ENCODE measurements at regions not wholly inside any gene's neighbourhood (a gene's known extent, or its start where the extent isn't known, plus 50 kb on each side); places are given as distances from the start of the nearest gene placed in this dataset.
"Not testable (repeated sequence)": the region's sequence is repeated elsewhere in the genome, so short reads cannot be mapped to it uniquely, and the experiment has no call there.

GRCh38 chr12:76292891-76293290 lies 55.3 kb downstream of the BBS10 start:
- H3K4me1 Mint-ChIP-seq (ENCODE audit: low read depth), result not testable (repeated sequence)

GRCh38 chr12:76292305-76292704 lies 55.9 kb downstream of the BBS10 start:
- peaks cover 29% of the 10 kb centered on the region for H3K27me3 Mint-ChIP-seq
- not testable (repeated sequence) for H3K9me3 Mint-ChIP-seq; H3K27ac Mint-ChIP-seq; H3K36me3 Mint-ChIP-seq (ENCODE audit: low read depth); H3K4me1 Mint-ChIP-seq (ENCODE audit: low read depth); H3K4me3 Mint-ChIP-seq

More at GRCh38 chr12:76292891-76293290, 55.3 kb downstream of the BBS10 start:
- H3K27me3 Mint-ChIP-seq, result peaks cover 29% of the 10 kb centered on the region
- not testable (repeated sequence) for H3K9me3 Mint-ChIP-seq; H3K4me3 Mint-ChIP-seq; H3K36me3 Mint-ChIP-seq (ENCODE audit: low read depth); H3K27ac Mint-ChIP-seq

- H3K27me3 Mint-ChIP-seq, result peaks cover 32% of the 10 kb centered on the region
- peaks cover 9% of the 10 kb centered on the region for H3K9me3 Mint-ChIP-seq
- no peaks in the 10 kb centered on the region for H3K36me3 Mint-ChIP-seq (ENCODE audit: low read depth)
- H3K4me3 Mint-ChIP-seq, result no peak overlapping the region
- H3K4me1 Mint-ChIP-seq (ENCODE audit: low read depth), result no peaks in the 10 kb centered on the region
- no peak overlapping the region for H3K27ac Mint-ChIP-seq
These were observed 57.0 kb downstream of the BBS10 start for GRCh38 chr12:76290963-76291859.

GRCh38 chr12:76288218-76288617 lies 60.0 kb downstream of the BBS10 start:
- no peak overlapping the region for H3K27ac Mint-ChIP-seq
- no peaks in the 10 kb centered on the region for H3K4me1 Mint-ChIP-seq (ENCODE audit: low read depth)
- no peaks in the 10 kb centered on the region for H3K36me3 Mint-ChIP-seq (ENCODE audit: low read depth)
- no peak overlapping the region for H3K4me3 Mint-ChIP-seq
- peaks cover 32% of the 10 kb centered on the region for H3K27me3 Mint-ChIP-seq
- peaks cover 8% of the 10 kb centered on the region for H3K9me3 Mint-ChIP-seq

- Mint-ChIP-seq H3K36me3 (ENCODE audit: low read depth) (no peaks in the 10 kb centered on the region), H3K4me1 (ENCODE audit: low read depth) (no peaks in the 10 kb centered on the region), H3K4me3 (no peak overlapping the region), H3K27me3 (peaks cover 23% of the 10 kb centered on the region), H3K9me3 (no peaks in the 10 kb centered on the region), H3K27ac (no peak overlapping the region)
These were observed 63.1 kb downstream of the BBS10 start for GRCh38 chr12:76284816-76285750.

- H3K27me3 Mint-ChIP-seq, result peaks cover 34% of the 10 kb centered on the region
- H3K36me3 Mint-ChIP-seq (ENCODE audit: low read depth), result no peaks in the 10 kb centered on the region
- no peak overlapping the region for H3K4me3 Mint-ChIP-seq
- no peaks in the 10 kb centered on the region for H3K9me3 Mint-ChIP-seq
- no peak overlapping the region for H3K27ac Mint-ChIP-seq
- H3K4me1 Mint-ChIP-seq (ENCODE audit: low read depth), result peaks cover 5% of the 10 kb centered on the region
These were observed 65.5 kb downstream of the BBS10 start for GRCh38 chr12:76282744-76283143.

GRCh38 chr12:76277480-76277879 lies 70.7 kb downstream of the BBS10 start:
- H3K4me3 Mint-ChIP-seq, result no peak overlapping the region
- peaks cover 25% of the 10 kb centered on the region for H3K4me1 Mint-ChIP-seq (ENCODE audit: low read depth)
- H3K9me3 Mint-ChIP-seq, result no peaks in the 10 kb centered on the region
- H3K27me3 Mint-ChIP-seq, result peaks cover 43% of the 10 kb centered on the region
- no peak overlapping the region for H3K27ac Mint-ChIP-seq
- no peaks in the 10 kb centered on the region for H3K36me3 Mint-ChIP-seq (ENCODE audit: low read depth)

- no peaks in the 10 kb centered on the region for H3K36me3 Mint-ChIP-seq (ENCODE audit: low read depth)
- H3K27me3 Mint-ChIP-seq, result peaks cover 43% of the 10 kb centered on the region
- H3K4me3 Mint-ChIP-seq, result no peak overlapping the region
- H3K9me3 Mint-ChIP-seq, result no peaks in the 10 kb centered on the region
- H3K4me1 Mint-ChIP-seq (ENCODE audit: low read depth), result peaks cover 25% of the 10 kb centered on the region
- H3K27ac Mint-ChIP-seq, result no peak overlapping the region
These were observed 71.6 kb downstream of the BBS10 start for GRCh38 chr12:76276499-76277151.

GRCh38 chr12:76275511-76276093 lies 72.6 kb downstream of the BBS10 start:
- no peak overlapping the region for H3K4me3 Mint-ChIP-seq
- H3K9me3 Mint-ChIP-seq, result no peaks in the 10 kb centered on the region
- peaks cover 25% of the 10 kb centered on the region for H3K4me1 Mint-ChIP-seq (ENCODE audit: low read depth)
- peaks cover 42% of the 10 kb centered on the region for H3K27me3 Mint-ChIP-seq
- H3K36me3 Mint-ChIP-seq (ENCODE audit: low read depth), result no peaks in the 10 kb centered on the region
- H3K27ac Mint-ChIP-seq, result peak overlapping the region; percentile 67

- Mint-ChIP-seq H3K27me3 (peaks cover 42% of the 10 kb centered on the region), H3K36me3 (ENCODE audit: low read depth) (no peaks in the 10 kb centered on the region), H3K4me3 (peak overlapping the region; percentile 24), H3K9me3 (no peaks in the 10 kb centered on the region), H3K4me1 (ENCODE audit: low read depth) (peaks cover 25% of the 10 kb centered on the region), H3K27ac (peak overlapping the region; percentile 83)
These were observed 73.7 kb downstream of the BBS10 start for GRCh38 chr12:76274420-76275083.

- H3K9me3 Mint-ChIP-seq, result no peaks in the 10 kb centered on the region
- H3K27ac Mint-ChIP-seq, result no peak overlapping the region
- H3K4me3 Mint-ChIP-seq, result no peak overlapping the region
- H3K27me3 Mint-ChIP-seq, result peaks cover 25% of the 10 kb centered on the region
- H3K4me1 Mint-ChIP-seq (ENCODE audit: low read depth), result peaks cover 20% of the 10 kb centered on the region
- no peaks in the 10 kb centered on the region for H3K36me3 Mint-ChIP-seq (ENCODE audit: low read depth)
These were observed 75.9 kb downstream of the BBS10 start for GRCh38 chr12:76272287-76272686.

GRCh38 chr12:76270657-76271358 lies 77.4 kb downstream of the BBS10 start:
- H3K36me3 Mint-ChIP-seq (ENCODE audit: low read depth), result no peaks in the 10 kb centered on the region
- H3K4me1 Mint-ChIP-seq (ENCODE audit: low read depth), result peaks cover 20% of the 10 kb centered on the region
- H3K27ac Mint-ChIP-seq, result no peak overlapping the region

GRCh38 chr12:76268267-76268666 lies 79.9 kb downstream of the BBS10 start:
- no peaks in the 10 kb centered on the region for H3K4me1 Mint-ChIP-seq (ENCODE audit: low read depth)
- no peak overlapping the region for H3K4me3 Mint-ChIP-seq
- H3K27ac Mint-ChIP-seq, result no peak overlapping the region
- H3K36me3 Mint-ChIP-seq (ENCODE audit: low read depth), result no peaks in the 10 kb centered on the region
- no peaks in the 10 kb centered on the region for H3K9me3 Mint-ChIP-seq
- peaks cover 31% of the 10 kb centered on the region for H3K27me3 Mint-ChIP-seq

More at GRCh38 chr12:76270657-76271358, 77.4 kb downstream of the BBS10 start:
- Mint-ChIP-seq H3K9me3 (no peaks in the 10 kb centered on the region), H3K27me3 (peaks cover 21% of the 10 kb centered on the region), H3K4me3 (no peak overlapping the region)
